ENCODE measurements at regions not wholly inside any gene's neighbourhood (a gene's known extent, or its start where the extent isn't known, plus 50 kb on each side); places are given as distances from the start of the nearest gene placed in this dataset.

- H3K27me3 Mint-ChIP-seq (ENCODE audit: insufficient read depth) = peaks cover 4% of the 10 kb centered on the region
Measured at GRCh38 chr22:48451891-48452290, 1375.8 kb downstream of the BRD1 start.

GRCh38 chr22:48450188-48450825, 1377.4 kb downstream of the BRD1 start:
- no peak for TF ChIP-seq CTCF (IDR thresholded peaks at IDR 0.05)
- Mint-ChIP-seq H3K9me3 (peaks cover 55% of the 10 kb centered on the region), H3K36me3 (ENCODE audit: low read depth) (no peaks in the 10 kb centered on the region), H3K4me1 (ENCODE audit: low read depth) (no peaks in the 10 kb centered on the region), H3K27ac (no peak overlapping the region), H3K27me3 (ENCODE audit: insufficient read depth) (peaks cover 4% of the 10 kb centered on the region), H3K4me3 (no peak overlapping the region)
- no peak for DNase-seq

More at GRCh38 chr22:48451891-48452290, 1375.8 kb downstream of the BRD1 start:
- no peak for DNase-seq
- Mint-ChIP-seq H3K4me3 (no peak overlapping the region), H3K4me1 (ENCODE audit: low read depth) (no peaks in the 10 kb centered on the region), H3K9me3 (peaks cover 68% of the 10 kb centered on the region), H3K27ac (no peak overlapping the region), H3K36me3 (ENCODE audit: low read depth) (peaks cover 5% of the 10 kb centered on the region; the same call in 1 of the 2 replicates)
- no peak for TF ChIP-seq CTCF (IDR thresholded peaks at IDR 0.05)

GRCh38 chr22:48449466-48450187, 1378.0 kb downstream of the BRD1 start:
- no peak overlapping the region for H3K27ac Mint-ChIP-seq
- no peak for DNase-seq

GRCh38 chr22:48448821-48449220, 1378.9 kb downstream of the BRD1 start:
- no peak for TF ChIP-seq CTCF (IDR thresholded peaks at IDR 0.05)
- H3K27ac Mint-ChIP-seq = no peak overlapping the region
- H3K4me1 Mint-ChIP-seq (ENCODE audit: low read depth) = no peaks in the 10 kb centered on the region
- H3K4me3 Mint-ChIP-seq = no peak overlapping the region
- H3K27me3 Mint-ChIP-seq (ENCODE audit: insufficient read depth) = peaks cover 4% of the 10 kb centered on the region
- H3K36me3 Mint-ChIP-seq (ENCODE audit: low read depth) = no peaks in the 10 kb centered on the region
- DNase-seq = no peak
- H3K9me3 Mint-ChIP-seq = peaks cover 51% of the 10 kb centered on the region

More at GRCh38 chr22:48449466-48450187, 1378.0 kb downstream of the BRD1 start:
- Mint-ChIP-seq H3K4me3 (no peak overlapping the region), H3K27me3 (ENCODE audit: insufficient read depth) (peaks cover 4% of the 10 kb centered on the region), H3K4me1 (ENCODE audit: low read depth) (no peaks in the 10 kb centered on the region), H3K36me3 (ENCODE audit: low read depth) (no peaks in the 10 kb centered on the region), H3K9me3 (peaks cover 55% of the 10 kb centered on the region)
- no peak for TF ChIP-seq CTCF (IDR thresholded peaks at IDR 0.05)

GRCh38 chr22:48445113-48445827, 1382.4 kb downstream of the BRD1 start:
- H3K4me1 Mint-ChIP-seq (ENCODE audit: low read depth) = no peaks in the 10 kb centered on the region
- TF ChIP-seq CTCF (IDR thresholded peaks at IDR 0.05) = no peak

More at GRCh38 chr22:48445113-48445827, 1382.4 kb downstream of the BRD1 start:
- peaks cover 3% of the 10 kb centered on the region; the same call in 1 of the 2 replicates for H3K27me3 Mint-ChIP-seq (ENCODE audit: insufficient read depth)
- H3K27ac Mint-ChIP-seq = no peak overlapping the region
- H3K9me3 Mint-ChIP-seq = peaks cover 44% of the 10 kb centered on the region
- peaks cover 5% of the 10 kb centered on the region for H3K36me3 Mint-ChIP-seq (ENCODE audit: low read depth)
- no peak overlapping the region for H3K4me3 Mint-ChIP-seq
- no peak for DNase-seq
